ENCODE measurements at regions not wholly inside any gene's neighbourhood (a gene's known extent, or its start where the extent isn't known, plus 50 kb on each side); places are given as distances from the start of the nearest gene placed in this dataset.

DNA sequence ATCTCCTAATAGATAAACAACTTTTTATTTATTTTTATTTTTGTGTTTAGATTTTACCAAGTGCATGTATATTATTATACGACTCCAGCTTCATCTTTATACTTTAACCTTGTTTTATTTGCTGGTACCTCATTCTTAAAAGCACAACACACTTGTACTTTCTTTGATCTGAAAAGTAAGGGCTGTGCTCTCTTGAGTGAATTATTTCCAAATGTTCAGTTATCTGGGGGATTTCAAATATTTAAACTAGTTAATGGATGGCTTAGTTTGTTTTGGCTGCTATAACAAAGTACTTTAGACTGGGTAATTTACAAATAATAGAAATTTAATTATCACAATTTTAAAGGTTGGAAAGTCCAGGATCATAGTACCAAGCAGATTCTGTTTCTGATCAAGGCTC lies 1148.2 kb upstream of the PCDH9 start:
- TF ChIP-seq, protein P1, sequence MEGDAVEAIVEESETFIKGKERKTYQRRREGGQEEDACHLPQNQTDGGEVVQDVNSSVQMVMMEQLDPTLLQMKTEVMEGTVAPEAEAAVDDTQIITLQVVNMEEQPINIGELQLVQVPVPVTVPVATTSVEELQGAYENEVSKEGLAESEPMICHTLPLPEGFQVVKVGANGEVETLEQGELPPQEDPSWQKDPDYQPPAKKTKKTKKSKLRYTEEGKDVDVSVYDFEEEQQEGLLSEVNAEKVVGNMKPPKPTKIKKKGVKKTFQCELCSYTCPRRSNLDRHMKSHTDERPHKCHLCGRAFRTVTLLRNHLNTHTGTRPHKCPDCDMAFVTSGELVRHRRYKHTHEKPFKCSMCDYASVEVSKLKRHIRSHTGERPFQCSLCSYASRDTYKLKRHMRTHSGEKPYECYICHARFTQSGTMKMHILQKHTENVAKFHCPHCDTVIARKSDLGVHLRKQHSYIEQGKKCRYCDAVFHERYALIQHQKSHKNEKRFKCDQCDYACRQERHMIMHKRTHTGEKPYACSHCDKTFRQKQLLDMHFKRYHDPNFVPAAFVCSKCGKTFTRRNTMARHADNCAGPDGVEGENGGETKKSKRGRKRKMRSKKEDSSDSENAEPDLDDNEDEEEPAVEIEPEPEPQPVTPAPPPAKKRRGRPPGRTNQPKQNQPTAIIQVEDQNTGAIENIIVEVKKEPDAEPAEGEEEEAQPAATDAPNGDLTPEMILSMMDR (IDR thresholded peaks at IDR 0.05; ENCODE audit: low read length) = no peak
- no peak for TF ChIP-seq EZH2phosphoT487 (IDR thresholded peaks at IDR 0.05; ENCODE audit: low read length)
- no peak for TF ChIP-seq EZH2 (optimal IDR thresholded peaks at IDR 0.05; ENCODE audit: low read depth, low read length)
